Parathyroid adenoma (tissue), 2 donors: ENCODE measurements at regions not wholly inside any gene's neighbourhood (a gene's known extent, or its start where the extent isn't known, plus 50 kb on each side); places are given as distances from the start of the nearest gene placed in this dataset.
A peak's percentile ranks its signal among the peaks of the same experiment; 100 is the strongest.
"Not testable (repeated sequence)": the region's sequence is repeated elsewhere in the genome, so short reads cannot be mapped to it uniquely, and the experiment has no call there.

Source experiments
- H2AFZ ChIP-seq: fragments of 300-600 bp; sonication (generic); one replicate; pipeline ENCODE4 v1.7.0; 2017; ENCODE audit warnings: antibody characterized with exemption, mild to moderate bottlenecking
- H3K27ac ChIP-seq: fragments of 300-600 bp; sonication (generic); one replicate; pipeline ENCODE4 v1.7.0; 2017
- H3K27me3 ChIP-seq: fragments of 300-600 bp; sonication (generic); one replicate; pipeline ENCODE4 v1.7.0; 2017; ENCODE audit warnings: low read length; ENCODE audit not compliant: control insufficient read depth, insufficient read depth
- H3K36me3 ChIP-seq: fragments of 300-600 bp; sonication (generic); one replicate; pipeline ENCODE4 v1.7.0; 2017; ENCODE audit warnings: low read length; ENCODE audit not compliant: control insufficient read depth, insufficient read depth
- H3K4me1 ChIP-seq: fragments of 300-600 bp; sonication (generic); one replicate; pipeline ENCODE4 v1.7.0; 2017; ENCODE audit warnings: control low read depth
- H3K4me2 ChIP-seq: fragments of 300-600 bp; sonication (generic); one replicate; pipeline ENCODE4 v1.7.0; 2017; ENCODE audit warnings: low read length
- H3K4me3 ChIP-seq: fragments of 300-600 bp; sonication (generic); one replicate; pipeline ENCODE4 v1.7.0; 2017; ENCODE audit warnings: low read depth, low read length
- H3K79me2 ChIP-seq: fragments of 300-600 bp; sonication (generic); one replicate; pipeline ENCODE4 v1.7.0; 2017; ENCODE audit warnings: control low read depth
- H3K9ac ChIP-seq: fragments of 300-600 bp; sonication (generic); one replicate; pipeline ENCODE4 v1.7.0; 2017; ENCODE audit warnings: mild to moderate bottlenecking
- H3K9me3 ChIP-seq: fragments of 300-600 bp; sonication (generic); one replicate; pipeline ENCODE4 v1.7.0; 2017; ENCODE audit warnings: low read length; ENCODE audit not compliant: control insufficient read depth
- TF ChIP-seq, protein P1 (sequence below): fragments of 300-600 bp; sonication (generic); IDR thresholded peaks from one replicate; pipeline ENCODE4 v1.7.0; 2017; ENCODE audit warnings: antibody characterized with exemption, mild to moderate bottlenecking
- donor health status: primary hyperparathyroidism.

DNA sequence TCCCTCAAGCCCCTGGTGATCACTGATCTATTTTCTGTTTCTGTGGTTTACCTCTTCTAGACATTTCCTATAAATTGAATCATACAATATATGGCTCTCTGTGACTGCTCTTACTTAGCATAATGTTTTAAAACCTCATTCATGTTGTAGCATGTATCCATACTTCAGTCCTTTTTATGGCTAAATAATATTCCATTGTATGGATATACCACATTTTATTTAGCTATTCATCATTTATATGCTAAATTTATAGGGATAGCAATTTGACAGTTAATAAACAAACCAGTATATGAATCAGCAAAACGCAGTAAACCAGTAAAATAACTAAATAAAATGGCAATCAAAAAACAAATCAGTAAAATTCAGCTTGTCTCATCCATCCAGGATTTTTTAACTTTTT lies 286.1 kb upstream of the HNRNPA3 start:
- no peaks in the 10 kb centered on the region for H3K27me3 ChIP-seq
- no peak overlapping the region for H3K4me2 ChIP-seq
- H3K9me3 ChIP-seq = no peaks in the 10 kb centered on the region
- no peak overlapping the region for H2AFZ ChIP-seq
- no peaks in the 10 kb centered on the region for H3K4me1 ChIP-seq
- no peaks in the 10 kb centered on the region for H3K79me2 ChIP-seq
- no peaks in the 10 kb centered on the region for H3K36me3 ChIP-seq
- H3K27ac ChIP-seq = no peak overlapping the region
- TF ChIP-seq, protein P1, sequence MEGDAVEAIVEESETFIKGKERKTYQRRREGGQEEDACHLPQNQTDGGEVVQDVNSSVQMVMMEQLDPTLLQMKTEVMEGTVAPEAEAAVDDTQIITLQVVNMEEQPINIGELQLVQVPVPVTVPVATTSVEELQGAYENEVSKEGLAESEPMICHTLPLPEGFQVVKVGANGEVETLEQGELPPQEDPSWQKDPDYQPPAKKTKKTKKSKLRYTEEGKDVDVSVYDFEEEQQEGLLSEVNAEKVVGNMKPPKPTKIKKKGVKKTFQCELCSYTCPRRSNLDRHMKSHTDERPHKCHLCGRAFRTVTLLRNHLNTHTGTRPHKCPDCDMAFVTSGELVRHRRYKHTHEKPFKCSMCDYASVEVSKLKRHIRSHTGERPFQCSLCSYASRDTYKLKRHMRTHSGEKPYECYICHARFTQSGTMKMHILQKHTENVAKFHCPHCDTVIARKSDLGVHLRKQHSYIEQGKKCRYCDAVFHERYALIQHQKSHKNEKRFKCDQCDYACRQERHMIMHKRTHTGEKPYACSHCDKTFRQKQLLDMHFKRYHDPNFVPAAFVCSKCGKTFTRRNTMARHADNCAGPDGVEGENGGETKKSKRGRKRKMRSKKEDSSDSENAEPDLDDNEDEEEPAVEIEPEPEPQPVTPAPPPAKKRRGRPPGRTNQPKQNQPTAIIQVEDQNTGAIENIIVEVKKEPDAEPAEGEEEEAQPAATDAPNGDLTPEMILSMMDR = no peak
- H3K9ac ChIP-seq = no peak overlapping the region
- H3K4me3 ChIP-seq = no peak overlapping the region

GRCh38 chr2:176929387-176929786 lies 283.2 kb upstream of the HNRNPA3 start:
- not testable (repeated sequence) for H3K4me2 ChIP-seq, H3K27me3 ChIP-seq, H3K9me3 ChIP-seq, H2AFZ ChIP-seq, H3K9ac ChIP-seq, H3K27ac ChIP-seq, H3K4me1 ChIP-seq, H3K79me2 ChIP-seq, H3K4me3 ChIP-seq, H3K36me3 ChIP-seq

GRCh38 chr2:176931588-176932563 lies 280.7 kb upstream of the HNRNPA3 start:
- H3K9me3 ChIP-seq = no peaks in the 10 kb centered on the region
- no peak overlapping the region for H3K4me3 ChIP-seq
- H3K27ac ChIP-seq = no peak overlapping the region

DNA sequence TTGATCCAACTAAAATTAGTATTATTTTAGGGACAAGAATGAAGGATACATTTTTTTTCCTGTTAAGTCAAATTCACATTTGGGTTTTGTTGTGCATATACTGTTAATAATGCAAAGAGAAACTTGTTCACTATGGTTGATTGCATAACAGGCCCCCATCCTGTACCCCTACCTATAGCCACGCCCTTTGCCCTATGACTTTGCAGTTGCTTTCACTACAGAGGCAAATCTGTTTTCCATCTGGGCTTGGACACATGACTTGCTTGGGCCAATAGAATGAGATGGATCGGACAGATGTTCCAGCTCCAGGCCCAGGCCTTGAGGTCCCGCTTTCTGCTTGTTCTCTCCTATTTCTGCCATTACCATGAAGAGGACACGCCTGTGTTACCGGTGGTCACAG lies 278.5 kb upstream of the HNRNPA3 start:
- Histone ChIP-seq H3K27ac (no peak overlapping the region), H3K9me3 (no peaks in the 10 kb centered on the region), H3K27me3 (no peaks in the 10 kb centered on the region), H3K4me2 (no peak overlapping the region), H3K79me2 (no peaks in the 10 kb centered on the region), H2AFZ (no peak overlapping the region), H3K4me3 (no peak overlapping the region), H3K36me3 (no peaks in the 10 kb centered on the region), H3K9ac (no peak overlapping the region), H3K4me1 (no peaks in the 10 kb centered on the region)
- TF ChIP-seq, protein P1 = no peak

More at GRCh38 chr2:176931588-176932563, 280.7 kb upstream of the HNRNPA3 start:
- Histone ChIP-seq H3K9ac (no peak overlapping the region), H3K4me2 (peak overlapping the region; percentile 24), H3K27me3 (no peaks in the 10 kb centered on the region), H3K4me1 (no peaks in the 10 kb centered on the region), H3K36me3 (no peaks in the 10 kb centered on the region), H3K79me2 (no peaks in the 10 kb centered on the region), H2AFZ (no peak overlapping the region)
- TF ChIP-seq, protein P1 = no peak

GRCh38 chr2:176934869-176935415 lies 277.7 kb upstream of the HNRNPA3 start:
- Histone ChIP-seq H3K9ac (no peak overlapping the region), H3K27me3 (no peaks in the 10 kb centered on the region), H3K9me3 (no peaks in the 10 kb centered on the region), H3K4me3 (no peak overlapping the region), H3K79me2 (no peaks in the 10 kb centered on the region), H3K4me1 (no peaks in the 10 kb centered on the region), H3K27ac (no peak overlapping the region), H3K36me3 (no peaks in the 10 kb centered on the region), H3K4me2 (no peak overlapping the region), H2AFZ (no peak overlapping the region)
- TF ChIP-seq, protein P1 = no peak
